ENCODE measurements at regions not wholly inside any gene's neighbourhood (a gene's known extent, or its start where the extent isn't known, plus 50 kb on each side); places are given as distances from the start of the nearest gene placed in this dataset.
"Not testable (repeated sequence)": the region's sequence is repeated elsewhere in the genome, so short reads cannot be mapped to it uniquely, and the experiment has no call there.

GRCh38 chr19:31528261-31528660, 179.0 kb upstream of the TSHZ3 start:
- no peak for DNase-seq (ENCODE audit: low read depth in 2 of 2)

DNA sequence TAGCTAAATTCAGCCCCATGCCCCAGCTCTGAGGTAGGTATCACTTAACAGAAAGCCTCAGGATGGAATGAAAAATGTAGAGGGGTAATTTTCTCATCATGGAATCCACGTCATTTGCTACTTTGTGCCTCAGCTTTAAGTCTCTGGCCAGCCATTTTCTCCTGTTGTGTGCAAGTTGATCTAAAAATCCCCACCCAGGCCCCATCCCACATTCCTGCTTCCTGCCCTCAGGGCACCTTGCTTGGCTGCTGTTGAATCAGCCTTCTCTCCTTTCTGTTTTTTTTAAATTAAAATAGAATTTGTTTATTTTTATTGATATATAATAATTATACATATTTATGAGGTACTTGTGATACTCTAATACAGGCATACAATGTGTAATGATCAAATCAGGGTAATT, 179.9 kb upstream of the TSHZ3 start:
- no peak for DNase-seq (ENCODE audit: low read depth in 2 of 2)

- DNase-seq (ENCODE audit: low read depth in 2 of 2) = no peak
Observed at GRCh38 chr19:31530781-31531180, 181.5 kb upstream of the TSHZ3 start.

DNA sequence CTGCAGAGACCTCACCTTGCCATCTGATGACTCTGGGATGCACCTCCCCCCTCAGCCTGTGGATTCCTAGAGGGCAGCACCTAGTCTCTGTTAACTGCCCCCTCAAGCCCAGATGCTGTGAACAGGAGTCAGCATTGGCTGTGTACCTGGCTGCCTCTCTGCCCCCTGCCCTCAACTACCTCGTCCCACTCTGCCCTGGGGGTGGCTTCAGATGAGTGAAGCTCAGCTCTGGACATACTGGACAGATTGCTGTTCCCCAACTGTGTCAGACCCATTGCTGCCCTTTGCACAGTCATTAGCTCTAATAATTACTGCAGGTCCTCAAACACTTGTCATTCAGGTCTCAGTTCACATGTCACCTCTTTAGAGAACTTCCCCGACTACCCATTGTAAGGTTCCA, 182.1 kb upstream of the TSHZ3 start:
- DNase-seq (ENCODE audit: low read depth in 2 of 2) = no peak

GRCh38 chr19:31532034-31532433, 182.8 kb upstream of the TSHZ3 start:
- DNase-seq (ENCODE audit: low read depth in 2 of 2) = no peak

- no peak for DNase-seq (ENCODE audit: low read depth in 2 of 2)
Observed at GRCh38 chr19:31533114-31533513, 183.9 kb upstream of the TSHZ3 start.

- DNase-seq (ENCODE audit: low read depth in 2 of 2) = no peak
Observed at GRCh38 chr19:31534231-31534630, 185.0 kb upstream of the TSHZ3 start.

DNA sequence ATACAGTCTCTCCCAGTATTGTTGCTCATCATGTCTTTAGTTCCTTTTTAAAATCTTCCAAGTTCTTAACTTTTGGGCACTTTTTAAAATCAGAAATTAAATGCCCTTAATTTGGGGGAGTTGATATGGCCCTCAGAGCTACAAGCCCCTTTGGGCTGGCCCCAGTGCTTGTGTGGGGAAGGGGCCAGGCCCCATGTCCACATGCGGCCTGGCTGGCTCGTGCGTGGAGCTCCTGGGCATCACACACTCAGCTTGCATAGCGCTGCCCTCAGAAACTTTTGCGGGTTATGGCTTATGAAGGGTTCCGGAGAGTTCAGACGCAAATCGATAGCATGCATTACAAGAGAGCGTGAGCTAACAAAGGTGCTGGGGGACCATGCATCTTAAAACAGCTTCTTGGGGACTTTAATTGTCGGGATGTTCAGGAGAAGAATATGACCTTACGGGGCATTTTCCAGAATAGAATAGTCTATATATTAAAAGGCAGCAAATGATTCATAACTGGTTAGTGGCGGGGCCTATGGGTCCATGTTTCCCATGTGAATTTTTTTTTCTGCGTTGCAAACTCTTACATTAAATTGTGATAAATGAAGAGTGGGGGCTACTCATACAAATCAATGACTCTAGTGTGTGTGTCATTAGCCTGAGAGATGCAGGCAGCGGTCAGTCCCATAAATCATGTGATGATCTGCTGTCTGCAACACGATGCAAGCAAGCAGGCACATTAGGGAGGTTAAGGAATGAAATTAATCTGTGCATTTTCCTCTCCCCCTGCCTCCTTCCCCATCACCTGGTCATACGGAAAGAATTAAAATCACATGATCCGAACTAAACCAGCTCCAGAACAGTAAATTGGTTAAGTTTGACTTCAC, 185.8 kb upstream of the TSHZ3 start:
- DNase-seq (ENCODE audit: low read depth in 2 of 2) = no peak

GRCh38 chr19:31535691-31536460, 186.6 kb upstream of the TSHZ3 start:
- DNase-seq (ENCODE audit: low read depth in 2 of 2) = no peak

- no peak for DNase-seq (ENCODE audit: low read depth in 2 of 2)
Observed at GRCh38 chr19:31537136-31537535, 187.9 kb upstream of the TSHZ3 start.

GRCh38 chr19:31537902-31538301, 188.7 kb upstream of the TSHZ3 start:
- not testable (repeated sequence) for DNase-seq (ENCODE audit: low read depth in 2 of 2)

DNA sequence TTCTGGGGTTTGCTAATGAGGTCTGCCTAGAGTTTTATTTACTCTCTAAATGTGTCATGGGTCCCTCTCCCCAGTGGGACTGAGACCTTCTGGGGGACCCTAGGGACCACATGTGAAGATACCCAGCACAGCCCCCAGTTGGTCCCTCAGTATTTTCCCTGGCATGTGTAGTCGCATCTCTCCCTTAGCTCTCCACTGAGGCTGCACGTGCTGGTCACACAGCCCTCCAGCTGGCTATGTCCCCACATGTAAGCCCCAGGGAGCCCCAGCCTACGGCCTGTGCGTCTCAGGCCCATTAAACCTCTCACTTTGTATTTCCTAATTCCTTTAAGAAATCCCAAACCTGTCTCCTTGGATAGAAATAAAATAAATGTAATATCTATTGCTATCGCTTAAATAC, 189.6 kb upstream of the TSHZ3 start:
- no peak for DNase-seq (ENCODE audit: low read depth in 2 of 2)

- DNase-seq (ENCODE audit: low read depth in 2 of 2) = no peak
Observed at GRCh38 chr19:31539386-31539785, 190.2 kb upstream of the TSHZ3 start.

GRCh38 chr19:31541396-31541795, 192.2 kb upstream of the TSHZ3 start:
- no peak for DNase-seq (ENCODE audit: low read depth in 2 of 2)

GRCh38 chr19:31543456-31543855, 194.2 kb upstream of the TSHZ3 start:
- no peak for DNase-seq (ENCODE audit: low read depth in 2 of 2)

GRCh38 chr19:31545777-31546176, 196.5 kb upstream of the TSHZ3 start:
- DNase-seq (ENCODE audit: low read depth in 2 of 2) = no peak

GRCh38 chr19:31546205-31546960, 197.1 kb upstream of the TSHZ3 start:
- no peak for DNase-seq (ENCODE audit: low read depth in 2 of 2)

DNA sequence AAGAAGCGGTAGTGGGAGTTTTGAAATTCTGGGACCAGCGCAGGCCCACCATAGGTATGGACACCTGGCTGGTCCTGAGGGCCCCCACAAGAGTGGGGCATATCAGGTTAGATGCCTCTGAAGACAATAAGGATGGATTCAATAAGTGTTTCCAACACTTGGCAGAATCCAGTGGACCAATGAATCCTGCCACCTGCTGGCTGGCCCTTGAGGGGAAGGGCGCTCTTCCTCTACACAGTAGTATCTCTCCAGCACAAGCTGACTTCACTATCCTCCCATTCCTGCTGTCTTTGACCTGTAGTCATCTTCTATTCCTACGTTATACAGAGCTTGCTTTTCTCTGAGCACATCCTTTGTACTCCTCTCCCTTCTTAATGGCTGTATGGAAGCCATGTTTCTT, 199.7 kb upstream of the TSHZ3 start:
- no peak for DNase-seq (ENCODE audit: low read depth in 2 of 2)

GRCh38 chr19:31553112-31553845, 204.0 kb upstream of the TSHZ3 start:
- no peak for DNase-seq (ENCODE audit: low read depth in 2 of 2)

DNA sequence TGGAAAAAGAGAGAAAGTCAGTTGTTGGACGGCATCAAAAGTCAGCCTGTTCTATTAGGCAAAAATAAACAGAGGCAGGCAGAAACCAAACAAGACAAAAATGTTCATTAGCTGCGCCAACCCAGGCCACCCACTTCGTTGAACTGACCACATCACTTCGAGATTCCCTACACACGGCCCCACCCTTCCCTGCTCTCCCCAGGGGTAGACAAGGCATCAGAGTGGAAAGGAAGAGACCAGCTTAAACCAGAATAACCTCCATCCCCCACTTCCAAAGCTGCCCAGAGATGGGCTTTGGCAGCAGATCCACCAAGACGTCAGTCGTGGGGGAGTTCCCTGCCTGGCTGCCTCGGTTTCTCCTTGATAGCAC, 204.6 kb upstream of the TSHZ3 start:
- no peak for DNase-seq (ENCODE audit: low read depth in 2 of 2)

GRCh38 chr19:31554360-31554759, 205.1 kb upstream of the TSHZ3 start:
- DNase-seq (ENCODE audit: low read depth in 2 of 2) = no peak

All from dermis microvascular lymphatic vessel endothelial cell (primary cell).